OCI-LY3 (cell line): ENCODE measurements at regions not wholly inside any gene's neighbourhood (a gene's known extent, or its start where the extent isn't known, plus 50 kb on each side); places are given as distances from the start of the nearest gene placed in this dataset.

ENCODE experiments used
- EZH2phosphoT487 ChIP-seq: fragments of 200-600 bp; shearing (Covaris generic); IDR thresholded peaks from 2 replicates; pipeline ENCODE4 v1.6.1; 2018; ENCODE audit warnings: antibody characterized with exemption, mixed run types, low read depth
- TF ChIP-seq, protein P1 (sequence below): fragments of 200-600, 300-600 bp; sonication (generic); IDR thresholded peaks from 2 replicates; pipeline ENCODE4 v1.5.1; 2014; ENCODE audit warnings: antibody characterized with exemption, low read length, low read depth

DNA sequence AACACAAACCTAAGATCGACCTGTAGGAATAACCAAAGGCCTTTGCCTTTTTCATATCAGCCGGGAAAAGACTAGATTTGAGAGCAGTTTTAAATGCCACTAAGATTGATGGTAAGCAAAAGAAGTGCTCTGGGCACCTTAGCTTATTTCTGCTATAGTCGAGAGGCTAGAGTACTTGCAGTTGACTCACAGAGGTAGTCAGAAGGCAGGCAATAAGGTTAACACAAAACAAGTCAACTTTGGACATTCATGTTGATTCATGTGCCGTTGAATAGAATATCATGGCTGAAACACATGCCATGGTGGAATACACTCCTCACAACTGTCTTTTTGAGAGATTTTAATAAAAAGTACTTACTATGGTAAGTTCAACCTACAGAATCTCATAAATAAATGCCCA lies 507.6 kb downstream of the ZEB2 start:
- TF ChIP-seq, protein P1, sequence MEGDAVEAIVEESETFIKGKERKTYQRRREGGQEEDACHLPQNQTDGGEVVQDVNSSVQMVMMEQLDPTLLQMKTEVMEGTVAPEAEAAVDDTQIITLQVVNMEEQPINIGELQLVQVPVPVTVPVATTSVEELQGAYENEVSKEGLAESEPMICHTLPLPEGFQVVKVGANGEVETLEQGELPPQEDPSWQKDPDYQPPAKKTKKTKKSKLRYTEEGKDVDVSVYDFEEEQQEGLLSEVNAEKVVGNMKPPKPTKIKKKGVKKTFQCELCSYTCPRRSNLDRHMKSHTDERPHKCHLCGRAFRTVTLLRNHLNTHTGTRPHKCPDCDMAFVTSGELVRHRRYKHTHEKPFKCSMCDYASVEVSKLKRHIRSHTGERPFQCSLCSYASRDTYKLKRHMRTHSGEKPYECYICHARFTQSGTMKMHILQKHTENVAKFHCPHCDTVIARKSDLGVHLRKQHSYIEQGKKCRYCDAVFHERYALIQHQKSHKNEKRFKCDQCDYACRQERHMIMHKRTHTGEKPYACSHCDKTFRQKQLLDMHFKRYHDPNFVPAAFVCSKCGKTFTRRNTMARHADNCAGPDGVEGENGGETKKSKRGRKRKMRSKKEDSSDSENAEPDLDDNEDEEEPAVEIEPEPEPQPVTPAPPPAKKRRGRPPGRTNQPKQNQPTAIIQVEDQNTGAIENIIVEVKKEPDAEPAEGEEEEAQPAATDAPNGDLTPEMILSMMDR: no peak
- TF ChIP-seq EZH2phosphoT487: no peak
